T-helper 17 cell (primary cell): ENCODE measurements at regions not wholly inside any gene's neighbourhood (a gene's known extent, or its start where the extent isn't known, plus 50 kb on each side); places are given as distances from the start of the nearest gene placed in this dataset.

Experiments
- ATAC-seq: fragments of 150-1000 bp; cut with Tn5 transposase; 2 replicates; pipeline ENCODE4 v1.10.0; 2021; ENCODE audit warnings: mild to moderate bottlenecking, moderate library complexity
- DNase-seq, 3 donors: peaks; one replicate each; pipeline versions ENCODE4 v3.0.0 to v3.0.0-alpha.2; 2020 to 2021
- H3K9me3 ChIP-seq: one replicate; pipeline ENCODE4 v1.7.0; 2013; ENCODE audit warnings: low read length, mild to moderate bottlenecking; ENCODE audit not compliant: control insufficient read depth, poor library complexity, severe bottlenecking
- H3K27ac Mint-ChIP-seq: one replicate; pipeline ENCODE4 v1.8.0; 2022; ENCODE audit warnings: mild to moderate bottlenecking, moderate library complexity, mixed read lengths
- H3K27me3 Mint-ChIP-seq: one replicate; pipeline ENCODE4 v1.8.0; 2022; ENCODE audit warnings: mixed read lengths
- H3K36me3 Mint-ChIP-seq: one replicate; pipeline ENCODE4 v1.8.0; 2022; ENCODE audit warnings: low read depth, mixed read lengths
- H3K4me1 Mint-ChIP-seq: one replicate; pipeline ENCODE4 v1.8.0; 2022; ENCODE audit warnings: mild to moderate bottlenecking, mixed read lengths
- H3K4me3 Mint-ChIP-seq: one replicate; pipeline ENCODE4 v1.8.0; 2022; ENCODE audit warnings: mild to moderate bottlenecking, moderate library complexity, mixed read lengths

DNA sequence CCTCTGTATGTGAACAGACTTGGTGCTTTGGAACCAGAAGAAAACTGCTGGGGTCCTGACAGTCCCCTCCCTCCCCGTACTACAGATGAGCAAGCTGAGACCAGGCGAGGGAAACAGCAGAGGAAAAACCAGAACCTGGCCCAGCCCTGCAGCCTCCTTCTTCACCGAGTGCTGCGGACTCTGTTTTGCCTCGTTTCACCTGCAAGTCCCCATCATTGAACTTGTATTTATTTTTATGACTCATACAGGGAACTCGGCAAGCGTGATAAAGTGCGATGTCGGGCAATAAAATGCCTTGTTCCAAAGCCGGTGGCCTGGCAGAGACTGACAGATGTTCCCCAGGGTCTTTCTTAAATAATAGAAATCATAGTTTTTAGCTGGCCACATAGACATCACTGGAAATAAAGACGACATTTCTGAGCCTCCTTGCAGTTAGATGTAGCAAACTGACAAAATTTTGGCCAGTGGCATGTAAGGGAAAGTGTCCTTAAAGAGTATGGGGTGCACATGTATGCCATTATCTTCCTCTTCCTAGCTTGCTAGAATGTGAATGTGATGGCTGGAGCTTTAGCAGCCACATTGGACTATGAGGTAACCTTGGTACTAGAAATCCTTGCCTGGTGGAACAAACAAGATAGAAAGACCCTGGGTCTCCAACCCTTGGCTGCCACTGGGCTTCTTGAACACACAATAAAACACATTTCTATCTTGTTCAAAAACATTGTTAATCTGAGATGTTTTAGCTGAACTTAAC, 128.6 kb downstream of the IRF8 start:
- Mint-ChIP-seq H3K27ac (no peak overlapping the region), H3K36me3 (no peaks in the 10 kb centered on the region), H3K4me1 (no peaks in the 10 kb centered on the region), H3K4me3 (no peak overlapping the region), H3K27me3 (peaks cover 23% of the 10 kb centered on the region)
- H3K9me3 ChIP-seq, result no peaks in the 10 kb centered on the region
- DNase-seq, result no peak
- ATAC-seq, result no peak

DNA sequence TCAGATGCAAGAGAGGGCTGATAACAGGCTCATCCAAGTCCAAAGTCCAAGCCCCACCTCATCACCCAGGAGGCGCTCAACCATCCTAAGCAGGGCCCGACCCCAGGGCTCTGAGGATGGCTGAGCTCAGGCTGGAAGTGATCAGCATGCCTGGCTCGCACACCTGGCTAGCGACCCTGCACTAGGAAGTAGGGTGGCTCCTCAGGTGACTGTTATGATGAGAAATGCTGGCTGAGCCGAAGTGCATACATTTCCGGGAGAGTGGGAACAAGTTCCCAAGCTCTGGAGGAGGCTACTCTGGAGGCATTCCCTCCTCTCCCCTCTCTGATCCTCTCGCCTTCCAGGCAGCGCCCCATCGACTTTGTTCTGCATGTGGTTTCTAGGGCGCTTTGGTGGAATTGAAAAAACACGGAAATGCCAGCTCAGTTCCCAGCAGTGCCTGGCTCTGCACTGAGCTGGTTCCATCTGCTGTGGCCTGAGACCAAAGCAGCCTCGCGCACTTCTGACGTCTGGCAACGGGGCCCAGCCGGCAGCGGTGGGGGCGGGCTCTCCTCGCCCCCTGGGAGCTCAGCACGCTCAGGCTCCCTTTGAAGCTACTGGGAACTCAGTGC, 130.3 kb downstream of the IRF8 start:
- Mint-ChIP-seq H3K27me3 (peaks cover 33% of the 10 kb centered on the region), H3K27ac (no peak overlapping the region), H3K4me1 (no peaks in the 10 kb centered on the region), H3K36me3 (no peaks in the 10 kb centered on the region), H3K4me3 (no peak overlapping the region)
- DNase-seq (no peak), ATAC-seq (no peak)
- H3K9me3 ChIP-seq, result no peaks in the 10 kb centered on the region

DNA sequence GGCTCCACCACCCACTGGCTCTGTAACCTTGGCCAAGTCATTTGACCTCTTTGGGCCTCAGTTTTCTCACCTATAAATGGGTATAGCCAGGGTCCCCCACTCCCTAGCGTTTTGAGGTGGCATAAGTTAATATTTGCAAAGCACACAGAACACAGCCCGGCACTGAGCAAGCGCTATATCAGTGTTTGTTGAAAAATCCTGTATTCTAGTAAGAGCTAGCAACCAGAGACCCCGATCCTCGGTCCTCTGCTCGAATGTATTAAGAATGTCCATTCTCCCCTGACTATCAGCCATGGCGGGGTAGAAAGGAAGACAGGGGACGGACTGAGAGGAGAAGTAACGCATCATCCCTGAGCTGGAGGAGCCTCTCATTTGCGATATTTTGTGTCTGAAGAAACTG, 131.2 kb downstream of the IRF8 start:
- Mint-ChIP-seq H3K27me3 (peaks cover 38% of the 10 kb centered on the region), H3K4me1 (no peaks in the 10 kb centered on the region), H3K36me3 (no peaks in the 10 kb centered on the region), H3K4me3 (no peak overlapping the region), H3K27ac (no peak overlapping the region)
- DNase-seq (no peak), ATAC-seq (no peak)
- no peaks in the 10 kb centered on the region for H3K9me3 ChIP-seq

DNA sequence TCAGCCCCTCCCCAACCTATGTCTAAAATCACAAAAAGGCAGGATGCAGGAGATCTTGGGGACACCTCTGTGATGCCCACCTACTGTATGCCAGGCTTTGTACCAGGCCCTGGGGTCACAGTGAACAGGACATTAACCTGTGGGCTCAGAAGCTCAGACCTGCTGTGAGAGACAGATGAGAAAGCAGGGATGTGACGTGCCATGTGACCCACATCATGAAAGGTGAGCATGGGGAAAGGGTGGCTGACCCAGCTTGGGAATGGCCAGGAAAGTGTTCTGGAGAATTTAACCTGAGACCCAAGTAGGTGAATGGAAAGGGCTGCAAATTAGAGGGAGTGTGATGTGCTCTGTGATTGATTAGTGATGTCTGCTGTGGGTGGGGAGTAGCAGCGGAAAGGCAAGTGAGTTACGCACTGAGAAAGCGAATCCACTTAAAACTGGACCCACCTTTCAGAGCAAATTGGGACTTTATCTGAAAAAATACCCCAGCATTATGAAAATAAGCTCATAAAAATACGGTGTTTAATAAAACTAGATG, 132.2 kb downstream of the IRF8 start:
- Mint-ChIP-seq H3K4me1 (no peaks in the 10 kb centered on the region), H3K4me3 (no peak overlapping the region), H3K36me3 (no peaks in the 10 kb centered on the region), H3K27ac (no peak overlapping the region), H3K27me3 (peaks cover 38% of the 10 kb centered on the region)
- no peaks in the 10 kb centered on the region for H3K9me3 ChIP-seq
- no peak for ATAC-seq
- no peak for DNase-seq

DNA sequence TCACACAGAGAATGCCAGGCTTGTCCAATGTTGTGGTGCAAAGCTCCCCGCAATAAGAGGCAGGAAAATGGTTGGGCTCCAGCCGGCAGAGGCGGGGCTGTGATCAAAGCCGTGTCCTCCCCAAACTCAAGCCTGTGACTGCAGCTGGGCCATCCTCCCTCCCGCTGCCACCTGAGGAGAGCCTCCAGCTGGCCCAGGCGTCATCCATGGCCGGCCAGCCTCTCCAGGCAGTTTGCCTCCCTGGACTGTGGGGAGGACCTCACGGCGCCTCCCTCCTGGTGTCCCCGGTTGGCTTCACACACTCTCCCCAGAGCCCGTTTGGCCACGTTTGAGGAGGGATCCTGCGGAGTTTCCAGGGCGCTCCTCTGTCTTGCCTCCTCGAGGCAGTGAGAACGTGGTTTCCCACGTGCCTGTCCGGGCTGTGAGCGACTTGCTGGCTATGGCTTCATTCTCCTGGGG, 134.1 kb downstream of the IRF8 start:
- ATAC-seq (no peak), DNase-seq (no peak)
- H3K27me3 Mint-ChIP-seq, result peaks cover 34% of the 10 kb centered on the region
- no peaks in the 10 kb centered on the region for H3K4me1 Mint-ChIP-seq
- no peaks in the 10 kb centered on the region for H3K36me3 Mint-ChIP-seq
- no peaks in the 10 kb centered on the region for H3K9me3 ChIP-seq
- H3K4me3 Mint-ChIP-seq, result no peak overlapping the region
- no peak overlapping the region for H3K27ac Mint-ChIP-seq

DNA sequence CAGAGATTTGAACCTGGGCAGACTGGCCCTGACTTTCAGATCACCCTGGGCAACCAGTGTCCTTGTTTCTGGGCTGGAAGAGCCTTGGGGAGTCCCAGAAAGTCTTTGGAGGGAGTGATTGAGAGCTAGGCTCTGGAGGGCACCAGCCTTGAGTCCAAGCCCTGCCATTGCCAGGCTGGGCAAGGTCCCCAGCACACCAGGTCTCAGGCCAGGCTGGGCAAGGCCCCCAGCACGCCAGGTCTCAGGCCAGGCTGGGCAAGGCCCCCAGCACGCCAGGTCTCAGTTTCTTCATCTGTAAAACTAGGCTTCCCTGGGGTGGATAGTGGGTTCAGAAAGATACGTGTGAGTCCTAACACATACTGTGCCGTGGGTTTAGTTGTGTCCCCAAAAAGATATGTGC, 135.0 kb downstream of the IRF8 start:
- Mint-ChIP-seq H3K4me3 (no peak overlapping the region), H3K4me1 (no peaks in the 10 kb centered on the region), H3K27me3 (peaks cover 29% of the 10 kb centered on the region), H3K27ac (no peak overlapping the region), H3K36me3 (no peaks in the 10 kb centered on the region)
- no peaks in the 10 kb centered on the region for H3K9me3 ChIP-seq
- ATAC-seq (no peak), DNase-seq (no peak)

DNA sequence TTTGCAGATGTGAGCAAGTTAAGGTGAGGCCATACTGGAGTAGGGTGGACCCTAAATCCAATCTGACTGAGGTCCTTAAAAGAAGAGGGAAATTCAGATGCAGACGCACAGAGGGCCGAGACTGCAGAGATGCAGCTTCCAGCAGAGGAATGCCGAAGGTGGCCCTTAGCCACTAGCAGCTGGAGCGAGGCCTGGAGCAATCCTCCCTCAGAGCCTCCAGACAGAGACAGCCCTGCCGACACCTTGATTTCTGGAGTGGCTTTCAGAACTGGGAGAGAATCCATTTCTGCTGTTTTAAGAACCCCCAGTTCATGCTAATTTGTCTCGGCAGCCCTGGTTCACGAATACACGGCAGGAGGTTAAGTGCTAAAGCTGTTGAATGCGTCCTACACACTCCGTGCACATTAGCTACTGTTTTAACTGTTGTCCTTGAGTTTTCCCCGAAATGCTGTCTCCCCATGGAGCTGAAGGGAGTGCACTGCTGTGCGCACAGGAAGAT, 135.5 kb downstream of the IRF8 start:
- no peak overlapping the region for H3K4me3 Mint-ChIP-seq
- H3K9me3 ChIP-seq, result no peaks in the 10 kb centered on the region
- no peaks in the 10 kb centered on the region for H3K4me1 Mint-ChIP-seq
- H3K27ac Mint-ChIP-seq, result no peak overlapping the region
- H3K27me3 Mint-ChIP-seq, result peaks cover 27% of the 10 kb centered on the region
- no peak for DNase-seq
- ATAC-seq, result no peak
- H3K36me3 Mint-ChIP-seq, result no peaks in the 10 kb centered on the region

DNA sequence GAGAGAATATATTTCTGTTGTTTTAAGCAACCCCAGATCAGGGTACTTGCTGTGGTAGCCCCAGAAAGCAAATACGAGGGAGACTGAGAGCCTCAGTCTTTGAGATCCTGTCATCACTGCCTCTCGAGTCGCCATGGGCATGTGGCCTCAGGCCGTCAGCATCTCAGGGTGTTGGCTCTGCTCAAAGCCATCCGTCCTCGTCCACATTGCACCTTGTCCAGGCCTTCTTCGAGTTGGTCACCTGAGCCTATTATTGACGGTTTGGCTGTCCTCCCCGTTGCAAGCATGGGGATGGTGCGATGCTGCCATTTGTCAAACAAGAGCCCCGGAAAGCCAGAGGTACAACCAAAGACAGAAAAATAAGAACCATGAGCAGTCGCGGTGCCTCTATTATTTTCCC, 136.9 kb downstream of the IRF8 start:
- Mint-ChIP-seq H3K4me3 (no peak overlapping the region), H3K36me3 (no peaks in the 10 kb centered on the region), H3K27me3 (peaks cover 27% of the 10 kb centered on the region), H3K27ac (no peak overlapping the region), H3K4me1 (no peaks in the 10 kb centered on the region)
- DNase-seq, result no peak
- H3K9me3 ChIP-seq, result no peaks in the 10 kb centered on the region
- no peak for ATAC-seq

DNA sequence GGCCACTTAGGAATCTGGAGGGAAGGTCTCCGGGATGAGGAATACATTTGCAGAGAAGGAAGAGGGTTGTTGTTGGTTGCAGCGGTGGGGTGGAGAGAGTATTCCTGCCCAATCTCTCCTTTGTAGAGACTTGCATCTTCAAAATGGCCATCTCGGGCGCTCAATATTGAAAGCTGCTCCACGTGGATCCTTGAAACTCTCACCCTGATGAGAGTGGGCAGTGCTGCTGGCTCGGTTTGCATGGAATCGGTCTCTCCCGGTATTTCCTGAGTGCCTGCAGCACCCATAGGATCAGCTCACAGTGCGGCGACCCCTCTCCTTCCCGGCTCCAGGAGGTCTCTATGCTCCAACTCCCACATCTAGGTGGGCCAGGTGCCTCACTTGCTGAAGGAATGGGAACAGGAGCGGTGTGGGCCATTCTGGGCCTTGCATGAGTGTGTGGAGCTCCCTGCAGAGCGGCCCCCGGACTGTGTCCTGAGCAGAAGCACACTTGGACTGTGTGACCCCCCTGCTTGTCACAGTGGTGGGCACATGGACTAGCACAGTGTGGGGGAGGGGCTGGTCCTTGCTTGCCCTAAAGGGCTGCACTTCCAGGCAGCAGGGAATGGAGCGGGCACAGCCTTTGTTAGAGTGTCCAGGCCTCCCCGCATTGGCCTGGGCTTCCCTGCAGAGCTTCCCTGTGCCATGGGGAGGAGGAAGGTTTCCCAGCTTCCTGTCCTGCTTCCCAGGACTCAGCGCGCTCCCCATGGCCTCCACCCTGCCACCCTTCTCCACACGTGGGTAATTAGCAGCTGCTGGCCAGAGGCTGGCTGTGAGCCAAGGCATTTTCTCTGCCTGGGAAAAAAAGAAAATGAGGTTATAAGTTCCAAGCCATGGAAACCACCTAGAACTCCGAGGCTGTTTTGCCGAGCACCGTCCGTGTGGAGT, 139.3 kb downstream of the IRF8 start:
- Mint-ChIP-seq H3K27ac (no peak overlapping the region), H3K27me3 (peaks cover 44% of the 10 kb centered on the region), H3K36me3 (no peaks in the 10 kb centered on the region), H3K4me3 (no peak overlapping the region), H3K4me1 (no peaks in the 10 kb centered on the region)
- H3K9me3 ChIP-seq, result no peaks in the 10 kb centered on the region
- ATAC-seq (no peak), DNase-seq (no peak)

DNA sequence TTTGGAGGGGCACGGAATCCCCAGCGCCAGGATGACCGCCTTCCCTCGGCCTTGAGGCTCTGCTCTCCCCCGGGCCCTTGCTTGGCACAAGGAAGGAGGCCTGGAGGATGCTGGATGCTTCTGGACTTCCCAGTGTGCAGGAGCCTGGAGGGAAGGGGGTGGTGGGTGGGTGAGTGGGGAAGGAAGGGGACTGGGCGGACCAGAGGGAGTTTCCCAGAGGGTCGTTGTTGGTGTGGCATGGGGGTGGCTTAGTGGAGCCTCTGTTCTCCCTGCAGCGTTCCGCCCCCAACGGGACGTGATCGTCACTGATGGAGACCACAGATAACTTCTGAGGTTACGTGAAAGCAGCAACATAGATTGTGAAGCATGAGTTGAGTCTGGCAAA, 140.0 kb downstream of the IRF8 start:
- no peak overlapping the region for H3K27ac Mint-ChIP-seq
- ATAC-seq (peak; percentile 47), DNase-seq (no peak)
- peaks cover 3% of the 10 kb centered on the region for H3K4me1 Mint-ChIP-seq
- H3K36me3 Mint-ChIP-seq, result no peaks in the 10 kb centered on the region
- H3K4me3 Mint-ChIP-seq, result no peak overlapping the region
- no peaks in the 10 kb centered on the region for H3K9me3 ChIP-seq
- H3K27me3 Mint-ChIP-seq, result peaks cover 44% of the 10 kb centered on the region

DNA sequence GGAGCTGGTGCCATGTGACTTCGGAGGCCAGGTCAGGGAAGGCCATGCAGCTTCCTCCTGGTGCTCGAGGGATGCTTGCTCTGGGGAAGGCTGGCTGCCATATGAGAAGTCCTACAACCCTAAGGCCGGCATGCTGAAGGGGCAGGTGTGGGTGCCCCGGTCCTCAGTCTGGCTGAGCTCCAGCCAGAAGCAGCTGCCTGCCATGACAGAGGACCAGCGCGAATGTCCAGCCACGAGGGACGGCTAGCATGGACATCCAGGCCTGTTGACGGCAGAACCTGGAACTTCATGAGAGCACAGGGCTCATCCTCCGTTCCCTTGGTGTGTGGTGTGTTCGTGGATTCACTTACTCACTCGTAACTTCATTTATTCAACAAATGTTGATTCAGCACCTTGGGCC, 140.6 kb downstream of the IRF8 start:
- DNase-seq, result no peak
- no peaks in the 10 kb centered on the region for H3K9me3 ChIP-seq
- no peak overlapping the region for H3K27ac Mint-ChIP-seq
- no peak overlapping the region for H3K4me3 Mint-ChIP-seq
- no peak for ATAC-seq
- H3K36me3 Mint-ChIP-seq, result no peaks in the 10 kb centered on the region
- peaks cover 44% of the 10 kb centered on the region for H3K27me3 Mint-ChIP-seq
- peaks cover 6% of the 10 kb centered on the region for H3K4me1 Mint-ChIP-seq

DNA sequence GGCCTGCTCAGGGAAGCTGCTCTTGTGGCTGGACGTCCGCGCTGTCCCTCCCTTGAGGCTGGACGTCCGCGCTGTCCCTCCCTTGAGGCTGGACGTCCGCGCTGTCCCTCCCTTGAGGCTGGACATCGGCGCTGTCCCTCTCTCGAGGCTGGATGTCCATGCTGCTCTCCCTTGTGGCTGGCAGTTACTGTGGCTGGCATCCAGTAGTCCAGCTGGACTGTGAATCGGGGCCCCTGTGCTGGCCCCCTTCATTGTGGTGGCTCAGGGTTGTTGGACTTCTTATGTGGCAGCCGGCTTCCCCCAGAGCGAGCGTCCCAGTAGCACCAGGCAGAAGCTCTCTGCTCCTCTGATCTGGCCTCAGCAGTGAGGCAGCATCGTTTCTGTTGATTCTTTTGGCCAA, 141.5 kb downstream of the IRF8 start:
- H3K9me3 ChIP-seq, result no peaks in the 10 kb centered on the region
- Mint-ChIP-seq H3K27me3 (peaks cover 39% of the 10 kb centered on the region), H3K4me1 (peaks cover 12% of the 10 kb centered on the region), H3K4me3 (no peak overlapping the region), H3K27ac (no peak overlapping the region), H3K36me3 (no peaks in the 10 kb centered on the region)
- DNase-seq (no peak), ATAC-seq (no peak)

DNA sequence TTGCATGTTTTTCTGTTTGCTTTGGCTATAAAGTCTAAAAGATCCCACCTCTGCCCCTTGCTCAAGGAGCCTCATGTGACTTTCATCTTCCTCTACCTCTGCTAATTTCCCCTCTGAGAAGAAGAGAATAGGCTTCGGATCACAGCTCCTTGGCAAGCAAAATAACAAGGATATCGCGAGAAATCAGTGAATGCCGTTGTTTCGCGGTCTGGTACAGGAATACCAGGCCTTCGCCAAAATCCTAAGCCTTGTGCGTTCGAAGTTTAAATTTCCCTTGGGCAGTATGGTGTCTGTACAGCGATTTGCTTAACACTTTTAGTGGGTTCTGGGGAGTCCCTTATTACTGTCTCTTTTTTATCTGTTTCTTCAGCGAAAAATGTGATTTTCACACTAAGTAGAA, 142.3 kb downstream of the IRF8 start:
- ATAC-seq, result no peak
- no peak overlapping the region for H3K27ac Mint-ChIP-seq
- DNase-seq, result no peak
- H3K27me3 Mint-ChIP-seq, result peaks cover 44% of the 10 kb centered on the region
- no peak overlapping the region for H3K4me3 Mint-ChIP-seq
- peaks cover under 1% of the 10 kb centered on the region for H3K36me3 Mint-ChIP-seq
- H3K4me1 Mint-ChIP-seq, result peaks cover 12% of the 10 kb centered on the region
- H3K9me3 ChIP-seq, result no peaks in the 10 kb centered on the region
